K562 (cell line): ENCODE measurements at regions not wholly inside any gene's neighbourhood (a gene's known extent, or its start where the extent isn't known, plus 50 kb on each side); places are given as distances from the start of the nearest gene placed in this dataset.
A peak's percentile ranks its signal among the peaks of the same experiment; 100 is the strongest.

Experiments used
- ATAC-seq: fragments of 200-7000 bp; cut with Tn5 transposase; 3 replicates; pipeline ENCODE4 v1.9.1; 2020; ENCODE audit warnings: moderate library complexity
- BruUV-seq: library from RNA; stranded (reverse); fragments of 400-500 nt; replicated peaks from 2 replicates; lab custom pipeline; 2021; lab: Mats Ljungman, UMichigan
- CTCF ChIA-PET: fragments of 300-600 bp; formaldehyde crosslinking; extraction: SDS; loops from one replicate; lab custom pipeline; 2021; ENCODE audit warnings: low intra/inter-chr PET ratio; lab: Yijun Ruan, JAX
- POLR2A ChIA-PET: fragments of 300-600, 350-650 bp; sonication (Branson Sonifier 250); formaldehyde crosslinking; extraction: SDS; loops from one replicate; lab custom pipeline; 2021; ENCODE audit warnings: antibody characterized with exemption, inconsistent platforms; lab: Yijun Ruan, JAX
- DNase-seq, 4 experiments: peaks; one replicate each; pipeline versions ENCODE4 v3.0.0 to v3.0.0-alpha.2; 2011 to 2018; ENCODE audit warnings: low spot score in 3 of 4, mixed read lengths in 3 of 4; ENCODE audit errors: extremely low read depth in 1 of 4
- FAIRE-seq: peaks from 2 replicates; lab custom pipeline; 2011; peaks lifted over from hg19 to GRCh38; lab: Jason Lieb, UNC
- H2AFZ ChIP-seq: 2 replicates; pipeline ENCODE4 v1.6.0; 2011; ENCODE audit warnings: low read depth, low read length, control low read depth, inconsistent platforms
- H3K27ac ChIP-seq: fragments of 200-600 bp; 3 replicates; pipeline ENCODE4 v1.8.0; 2011; ENCODE audit warnings: low read depth, mild to moderate bottlenecking, control low read depth, inconsistent platforms, low read length, moderate library complexity, mixed read lengths; ENCODE audit errors: extremely low read depth
- H3K27me3 ChIP-seq, 2 experiments: fragments of 300-600 bp in 1 of 2; 2 replicates in 1 of 2; 3 replicates in 1 of 2; pipeline versions ENCODE4 v1.6.0 to v1.8.0; 2011; ENCODE audit warnings: inconsistent platforms in 2 of 2, low read length in 2 of 2, mild to moderate bottlenecking in 1 of 2, mixed read lengths in 1 of 2, moderate library complexity in 1 of 2; ENCODE audit not compliant: control insufficient read depth in 2 of 2, insufficient read depth in 2 of 2
- H3K36me3 ChIP-seq: fragments of 300-600 bp; 3 replicates; pipeline ENCODE4 v1.8.0; 2011; ENCODE audit warnings: mild to moderate bottlenecking, low read length, inconsistent platforms; ENCODE audit not compliant: control insufficient read depth, insufficient read depth
- H3K4me1 ChIP-seq, 2 experiments: fragments of 200-600 bp in 1 of 2; replicated peaks in 1 of 2; 2 replicates in 1 of 2; 3 replicates in 1 of 2; pipeline versions ENCODE4 v1.5.1 to v1.8.0; 2011; ENCODE audit warnings: inconsistent platforms in 2 of 2, low read length in 2 of 2, mild to moderate bottlenecking in 1 of 2, mixed read lengths in 1 of 2, moderate library complexity in 1 of 2; ENCODE audit not compliant: control insufficient read depth in 2 of 2, insufficient read depth in 2 of 2
- H3K4me2 ChIP-seq: 2 replicates; pipeline ENCODE4 v1.6.1; 2011; ENCODE audit warnings: low read length, control low read depth, inconsistent platforms, mixed read lengths; ENCODE audit not compliant: insufficient read depth
- H3K4me3 ChIP-seq: fragments of 200-600 bp; sonication (generic), shearing (Covaris generic); 2 replicates; pipeline ENCODE4 v1.5.1; 2016; ENCODE audit warnings: control low read depth, inconsistent platforms
- H3K79me2 ChIP-seq: fragments of 200-600 bp; 3 replicates; pipeline ENCODE4 v1.8.0; 2011; ENCODE audit warnings: low read length, inconsistent platforms; ENCODE audit not compliant: control insufficient read depth, insufficient read depth
- H3K9ac ChIP-seq, 2 experiments: 2 replicates each; pipeline versions ENCODE4 v1.6.0 to v1.6.1; 2011; ENCODE audit warnings: low read depth in 2 of 2, low read length in 2 of 2, control low read depth in 1 of 2, inconsistent platforms in 1 of 2, mild to moderate bottlenecking in 1 of 2, mixed read lengths in 1 of 2; ENCODE audit not compliant: insufficient read depth in 1 of 2
- H3K9me1 ChIP-seq: one replicate; pipeline ENCODE4 v1.6.0; 2011; ENCODE audit warnings: inconsistent platforms, mild to moderate bottlenecking, low read length, moderate library complexity; ENCODE audit not compliant: control insufficient read depth, insufficient read depth
- H3K9me3 ChIP-seq: replicated peaks from 2 replicates; pipeline ENCODE4 v1.5.1; 2011; ENCODE audit warnings: low read depth, low read length, inconsistent platforms; ENCODE audit not compliant: control insufficient read depth, insufficient read depth
- H4K20me1 ChIP-seq: replicated peaks from 2 replicates; pipeline ENCODE4 v1.6.1; 2011; ENCODE audit warnings: low read length, inconsistent platforms, mixed read lengths; ENCODE audit not compliant: control insufficient read depth, insufficient read depth
- ADNP ChIP-seq: fragments of 200-800 bp; sonication (Bioruptor generic); IDR thresholded peaks from 2 replicates; pipeline ENCODE4 v1.6.1; 2016; ENCODE audit warnings: missing genetic modification characterization, missing compliant biosample characterization
- BCOR ChIP-seq: fragments of 450-650 bp; IDR thresholded peaks from 2 replicates; pipeline ENCODE4 v1.6.1; 2016
- BMI1 ChIP-seq: fragments of 150-350 bp; IDR thresholded peaks from 2 replicates; pipeline ENCODE4 v1.6.1; 2014; ENCODE audit warnings: low read length
- HDAC2 ChIP-seq: fragments of 450-650 bp; IDR thresholded peaks from 2 replicates; pipeline ENCODE4 v1.6.1; 2016; ENCODE audit warnings: mild to moderate bottlenecking
- KDM1A ChIP-seq, 2 experiments: fragments of 450-650 bp; IDR thresholded peaks; 2 replicates each; pipeline ENCODE4 v1.6.1; 2016; ENCODE audit warnings: mild to moderate bottlenecking in 2 of 2
- L3MBTL2 ChIP-seq: fragments of 450-650 bp; IDR thresholded peaks from 2 replicates; pipeline ENCODE4 v1.6.1; 2016; ENCODE audit warnings: mild to moderate bottlenecking, moderate library complexity
- PHF20 ChIP-seq: fragments of 450-650 bp; IDR thresholded peaks from 2 replicates; pipeline ENCODE4 v1.6.1; 2018; ENCODE audit not compliant: partially characterized antibody
- RBM25 ChIP-seq: fragments of 200-400 bp; formaldehyde crosslinking; IDR thresholded peaks from 2 replicates; pipeline ENCODE4 v1.6.1; 2018; ENCODE audit warnings: low read length, low read depth, moderate library complexity; ENCODE audit not compliant: severe bottlenecking
- TRIM24 ChIP-seq, 2 experiments: fragments of 450-650 bp; IDR thresholded peaks; 2 replicates each; pipeline ENCODE4 v1.6.1; 2016
- ZFP36 ChIP-seq: fragments of 150-350 bp; IDR thresholded peaks from 2 replicates; pipeline ENCODE4 v1.6.1; 2018; ENCODE audit warnings: low read length, low read depth; ENCODE audit not compliant: partially characterized antibody
- in situ Hi-C: fragments of 300-500 bp; cut with MboI; formaldehyde crosslinking; loops from 4 replicates; pipeline ENCODE4 v1.15.0; 2018; ENCODE audit warnings: inconsistent platforms, mixed read lengths
- intact Hi-C: fragments of 100-400 bp; cut with micrococcal nuclease; formaldehyde crosslinking; loops from 2 replicates; pipeline ENCODE4 v1.14.2; 2022

DNA sequence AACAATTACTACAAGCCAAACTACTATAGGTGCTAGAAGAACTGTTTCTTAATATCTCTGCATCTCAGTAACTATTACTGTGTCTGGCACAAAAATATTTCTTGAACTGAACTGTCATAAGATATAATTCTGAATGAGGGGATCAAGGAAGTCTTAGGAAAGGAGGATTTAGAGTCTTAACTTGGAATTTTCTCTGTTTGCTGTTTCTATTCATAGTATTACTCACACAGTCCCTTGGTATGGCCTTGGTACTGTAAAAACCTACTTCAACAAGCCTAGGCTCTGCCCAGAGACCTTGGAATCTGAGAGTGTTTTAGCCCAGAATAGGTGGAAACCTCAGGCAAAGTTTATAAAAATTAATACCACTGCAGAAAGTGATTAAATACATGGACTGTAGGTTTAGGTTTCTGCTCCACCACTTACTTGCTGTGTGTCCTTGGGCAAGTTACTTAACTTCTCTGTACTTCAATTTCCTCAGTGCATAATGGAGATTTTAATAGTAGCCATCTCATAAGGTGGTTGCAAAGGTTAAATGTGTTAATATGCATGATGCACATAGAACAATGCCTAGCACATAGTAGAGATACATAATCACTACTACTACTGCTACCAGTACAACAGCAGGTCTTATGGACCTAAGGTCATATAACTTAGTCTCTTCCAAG is 87.4 kb upstream of the NFIA start:
- H3K27me3 ChIP-seq = no peaks in the 10 kb centered on the region; a peak in 1 of 5 replicates
- H3K9me3 ChIP-seq = no peaks in the 10 kb centered on the region
- POLR2A ChIA-PET = interaction anchor here (1.1 to 2.1 kb wide), 3 partner anchors 18 to 144 kb away, joined by 3 to 7 read pairs (median 4); no protein-coding TSS in a partner anchor
- H3K79me2 ChIP-seq = no peaks in the 10 kb centered on the region
- no peak overlapping the region for H3K4me2 ChIP-seq
- H3K36me3 ChIP-seq = no peaks in the 10 kb centered on the region
- intact Hi-C loops = loop anchor here (2.0 kb wide), 1 partner anchor 18 kb away; no protein-coding TSS in a partner anchor
- H2AFZ ChIP-seq = peak overlapping the region; percentile 43; the same call in 1 of the 2 replicates
- no peak for TF ChIP-seq BMI1
- 0 out of 2 replicates have a peak, but pooled peaks have one; percentile 42 for TF ChIP-seq HDAC2
- peak; percentile 93 for TF ChIP-seq BCOR
- TF ChIP-seq KDM1A (IDR thresholded peaks at IDR 0.05) = peak; percentile 44 to 67; a peak in 3 of 4 replicates
- TF ChIP-seq L3MBTL2 = no peak
- TF ChIP-seq ZFP36 = peak; percentile 75
- TF ChIP-seq PHF20 = peak; percentile 23
- peak; percentile 95 for TF ChIP-seq RBM25
- peak; percentile 55 for TF ChIP-seq ADNP (tag)
- 0 out of 4 replicates have a peak, but pooled peaks of 1 of the 2 experiments have one; percentile 2 for TF ChIP-seq TRIM24 (IDR thresholded peaks at IDR 0.05)
- CTCF ChIA-PET = no interaction called here
- H3K4me1 ChIP-seq = peaks cover 0 to 18% of the 10 kb centered on the region in 2 experiments; a peak in 2 of 5 replicates
- FAIRE-seq (no peak), DNase-seq (no peak), ATAC-seq (no peak)
- in situ Hi-C loops = no loop called here
- H4K20me1 ChIP-seq = no peaks in the 10 kb centered on the region
- H3K27ac ChIP-seq = peak overlapping the region; percentile 27; the same call in 1 of the 3 replicates
- no peak overlapping the region for H3K4me3 ChIP-seq
- H3K9ac ChIP-seq = no peak overlapping the region
- no peaks in the 10 kb centered on the region for H3K9me1 ChIP-seq
- BruUV-seq = no TSS peak
